ENCODE measurements at regions not wholly inside any gene's neighbourhood (a gene's known extent, or its start where the extent isn't known, plus 50 kb on each side); places are given as distances from the start of the nearest gene placed in this dataset.
"Not testable (repeated sequence)": the region's sequence is repeated elsewhere in the genome, so short reads cannot be mapped to it uniquely, and the experiment has no call there.

DNA sequence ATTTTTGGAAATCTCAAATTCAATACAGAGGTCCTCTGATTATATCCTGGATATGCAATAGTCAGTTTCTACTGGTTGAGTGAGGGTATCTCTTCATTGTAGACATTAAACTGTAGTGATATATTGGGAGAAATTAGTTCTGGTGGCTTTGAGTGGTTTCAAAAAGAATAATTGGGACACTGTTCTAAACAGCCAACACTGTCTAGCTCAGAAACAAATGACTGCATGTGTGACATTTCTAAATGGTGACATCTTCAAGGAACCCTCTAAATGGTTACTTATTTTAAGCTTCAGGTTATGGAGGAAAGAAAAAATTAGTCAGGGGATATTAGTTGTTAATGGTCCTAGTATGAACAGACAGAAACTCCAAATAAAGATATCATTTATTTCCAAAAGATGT, 186.2 kb downstream of the LARP7 start:
- TF ChIP-seq, protein P1, sequence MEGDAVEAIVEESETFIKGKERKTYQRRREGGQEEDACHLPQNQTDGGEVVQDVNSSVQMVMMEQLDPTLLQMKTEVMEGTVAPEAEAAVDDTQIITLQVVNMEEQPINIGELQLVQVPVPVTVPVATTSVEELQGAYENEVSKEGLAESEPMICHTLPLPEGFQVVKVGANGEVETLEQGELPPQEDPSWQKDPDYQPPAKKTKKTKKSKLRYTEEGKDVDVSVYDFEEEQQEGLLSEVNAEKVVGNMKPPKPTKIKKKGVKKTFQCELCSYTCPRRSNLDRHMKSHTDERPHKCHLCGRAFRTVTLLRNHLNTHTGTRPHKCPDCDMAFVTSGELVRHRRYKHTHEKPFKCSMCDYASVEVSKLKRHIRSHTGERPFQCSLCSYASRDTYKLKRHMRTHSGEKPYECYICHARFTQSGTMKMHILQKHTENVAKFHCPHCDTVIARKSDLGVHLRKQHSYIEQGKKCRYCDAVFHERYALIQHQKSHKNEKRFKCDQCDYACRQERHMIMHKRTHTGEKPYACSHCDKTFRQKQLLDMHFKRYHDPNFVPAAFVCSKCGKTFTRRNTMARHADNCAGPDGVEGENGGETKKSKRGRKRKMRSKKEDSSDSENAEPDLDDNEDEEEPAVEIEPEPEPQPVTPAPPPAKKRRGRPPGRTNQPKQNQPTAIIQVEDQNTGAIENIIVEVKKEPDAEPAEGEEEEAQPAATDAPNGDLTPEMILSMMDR (IDR thresholded peaks at IDR 0.05; ENCODE audit: low read depth, low read length) = no peak
- DNase-seq (ENCODE audit: extremely low read depth, low read depth) = no peak

DNA sequence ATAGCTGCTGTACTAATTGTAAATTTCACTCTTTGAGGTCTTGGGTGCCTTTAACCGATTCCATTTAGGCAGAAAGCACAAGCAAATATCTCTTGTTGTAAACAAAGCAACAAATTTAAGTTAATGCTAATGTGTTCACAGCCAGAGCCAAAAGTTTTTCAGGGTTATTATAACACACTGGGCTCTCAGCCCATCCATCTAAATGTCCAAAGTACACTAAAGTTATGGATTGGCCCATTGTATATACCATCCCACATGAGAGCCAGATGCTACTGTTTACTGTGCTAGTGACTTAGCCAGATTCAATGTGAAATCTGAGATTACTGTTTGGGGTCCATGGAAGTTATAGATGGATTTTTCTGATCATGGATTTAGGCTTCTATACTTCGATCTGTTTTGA, 186.7 kb downstream of the LARP7 start:
- TF ChIP-seq, protein P1 (IDR thresholded peaks at IDR 0.05; ENCODE audit: low read depth, low read length) = no peak
- DNase-seq (ENCODE audit: extremely low read depth, low read depth) = no peak

DNA sequence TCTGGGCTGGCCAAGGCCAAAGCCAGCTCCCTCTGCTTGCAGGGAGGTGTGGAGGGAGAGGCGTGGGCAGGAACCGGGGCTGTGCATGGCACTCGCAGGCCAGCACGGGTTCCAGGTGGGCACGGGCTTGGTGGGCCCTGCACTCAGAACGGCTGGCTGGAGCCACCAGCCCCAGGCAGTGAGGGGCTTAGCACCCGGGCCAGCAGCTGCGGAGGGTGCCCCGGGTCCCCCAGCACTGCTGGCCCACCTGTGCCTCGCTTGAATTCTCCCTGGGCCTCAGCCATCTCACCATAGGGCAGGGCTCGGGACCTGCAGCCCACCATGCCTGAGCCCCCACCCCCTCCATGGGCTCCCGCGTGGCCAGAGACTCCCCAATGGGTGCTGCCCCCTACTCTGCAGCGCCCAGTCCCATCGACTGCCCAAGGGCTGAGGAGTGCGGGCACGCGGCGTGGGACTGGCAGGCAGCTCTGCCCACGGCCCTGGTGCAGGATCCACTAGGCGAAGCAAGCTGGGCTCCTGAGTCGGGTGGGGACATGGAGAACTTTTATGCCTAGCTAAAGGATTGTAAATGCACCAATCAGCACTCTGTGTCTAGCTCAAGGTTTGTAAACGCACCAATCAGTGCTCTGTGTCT, 193.9 kb downstream of the LARP7 start:
- no peak for DNase-seq (ENCODE audit: extremely low read depth, low read depth)
- TF ChIP-seq, protein P1 (IDR thresholded peaks at IDR 0.05; ENCODE audit: low read depth, low read length) = no peak

DNA sequence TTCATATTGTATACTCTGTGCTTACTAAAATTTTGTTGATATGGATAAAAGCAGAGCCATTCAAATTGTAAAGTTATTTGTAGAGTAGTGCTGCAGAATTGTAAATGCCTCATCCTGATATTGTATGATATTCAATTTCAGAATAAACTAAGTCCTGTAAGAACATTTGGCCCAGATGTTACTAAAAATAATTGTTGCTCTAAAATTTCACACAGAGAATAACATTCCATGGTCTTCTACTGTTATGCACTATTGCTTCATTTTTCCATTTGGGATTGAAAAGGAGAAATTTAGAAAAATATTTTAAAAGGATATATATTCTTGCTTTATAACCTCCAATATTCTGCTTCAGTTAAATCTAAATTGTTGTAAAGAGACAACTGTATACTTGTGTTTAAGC, 195.6 kb downstream of the LARP7 start:
- no peak for DNase-seq (ENCODE audit: extremely low read depth, low read depth)
- TF ChIP-seq, protein P1 (IDR thresholded peaks at IDR 0.05; ENCODE audit: low read depth, low read length) = no peak

DNA sequence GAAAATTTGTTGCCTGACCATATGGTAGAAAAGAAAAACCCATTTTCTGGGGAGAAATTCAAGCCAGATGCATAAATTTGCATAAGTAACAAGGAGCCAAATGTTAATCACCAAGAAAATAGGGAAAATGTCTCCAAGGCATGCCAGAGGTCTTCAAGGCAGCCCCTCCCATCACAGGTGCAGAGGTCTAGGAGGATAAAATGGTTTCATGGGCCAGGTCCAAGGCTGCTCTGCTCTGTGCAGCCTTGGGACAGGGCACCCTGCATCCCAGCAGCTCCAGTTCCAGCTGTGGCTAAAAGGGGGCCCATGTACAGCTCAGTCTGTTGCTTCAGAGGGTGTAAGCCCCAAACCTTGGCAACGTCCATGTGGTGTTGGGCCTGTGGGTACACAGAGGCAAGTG, 200.0 kb downstream of the LARP7 start:
- TF ChIP-seq, protein P1 (IDR thresholded peaks at IDR 0.05; ENCODE audit: low read depth, low read length) = no peak
- no peak for DNase-seq (ENCODE audit: extremely low read depth, low read depth)

DNA sequence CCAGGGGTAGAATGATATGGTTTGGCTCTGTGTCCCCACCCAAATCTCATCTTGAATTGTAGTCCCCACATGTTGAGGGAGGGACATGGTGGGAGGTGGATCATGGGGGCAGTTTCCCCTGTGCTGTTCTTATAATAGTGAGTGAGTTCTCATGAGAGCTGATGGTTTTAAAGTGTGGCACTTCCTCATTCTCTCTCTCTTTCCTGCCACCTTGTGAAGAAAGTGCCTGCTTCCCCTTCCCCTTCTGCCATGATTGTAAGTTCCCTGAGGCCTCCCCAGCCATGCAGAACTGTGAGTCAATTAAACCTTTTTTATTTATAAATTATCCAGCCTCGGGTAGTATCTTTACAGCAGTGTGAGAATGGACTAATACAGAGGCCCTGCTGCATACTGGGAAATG, 201.1 kb downstream of the LARP7 start:
- DNase-seq (ENCODE audit: extremely low read depth, low read depth) = not testable (repeated sequence)

DNA sequence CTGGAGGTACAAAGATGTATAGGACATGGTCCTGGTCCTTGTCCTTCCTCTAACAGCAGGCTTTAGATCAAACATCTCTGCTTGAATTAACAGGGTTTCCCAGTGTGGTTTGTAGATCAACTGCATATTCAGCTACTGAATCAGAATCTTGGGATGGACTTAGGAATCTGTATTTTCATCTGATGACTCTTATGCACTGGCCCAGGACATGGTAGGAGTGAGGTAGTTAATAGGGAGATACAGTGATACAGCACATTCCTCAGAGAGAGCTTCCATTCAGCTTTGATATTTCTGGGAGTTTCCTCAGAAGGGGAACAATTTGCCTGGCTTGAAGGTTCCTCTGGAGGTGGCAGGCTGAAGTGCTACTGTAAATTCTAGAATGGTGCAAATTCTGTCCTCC, 203.1 kb downstream of the LARP7 start:
- TF ChIP-seq, protein P1 (IDR thresholded peaks at IDR 0.05; ENCODE audit: low read depth, low read length) = no peak
- DNase-seq (ENCODE audit: extremely low read depth, low read depth) = no peak

DNA sequence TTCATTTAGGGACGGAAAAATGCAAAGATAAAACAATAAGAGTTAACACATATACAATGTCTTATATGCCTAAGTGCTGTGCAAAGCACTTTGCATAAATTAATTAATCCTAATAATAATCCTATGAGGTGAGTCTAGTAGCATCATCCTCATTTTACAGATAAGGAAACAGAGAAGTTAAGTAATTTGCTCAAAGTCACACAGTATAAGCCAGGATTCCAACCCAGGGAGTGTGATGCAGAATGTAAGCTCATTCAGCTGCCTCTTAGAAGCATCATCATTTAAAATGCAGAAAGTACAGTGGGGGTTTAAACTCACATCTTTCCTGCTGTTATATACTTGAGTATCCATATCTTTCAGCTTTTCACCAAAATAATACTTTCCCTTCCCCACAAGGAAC, 203.7 kb downstream of the LARP7 start:
- TF ChIP-seq, protein P1 (IDR thresholded peaks at IDR 0.05; ENCODE audit: low read depth, low read length) = no peak
- no peak for DNase-seq (ENCODE audit: extremely low read depth, low read depth)
